GM23338 (cell line): ENCODE measurements at regions not wholly inside any gene's neighbourhood (a gene's known extent, or its start where the extent isn't known, plus 50 kb on each side); places are given as distances from the start of the nearest gene placed in this dataset.

Experiments
- ATAC-seq: fragments of 200-7000 bp; cut with Tn5 transposase; 3 replicates; pipeline ENCODE4 v1.9.1; 2020
- DNase-seq: peaks from one replicate; pipeline ENCODE4 v3.0.0-alpha.2; 2015; ENCODE audit warnings: low spot score
- H2AFZ ChIP-seq: fragments of 200-600 bp; sonication (generic); 2 replicates; pipeline ENCODE4 v1.8.0; 2016; ENCODE audit warnings: antibody characterized with exemption, mild to moderate bottlenecking, moderate library complexity
- H3F3A ChIP-seq: fragments of 200-600 bp; sonication (generic); replicated peaks from 2 replicates; pipeline ENCODE4 v1.8.0; 2017; ENCODE audit warnings: antibody characterized with exemption, mixed run types, low read depth
- H3K27ac ChIP-seq: fragments of 200-600 bp; sonication (generic); 2 replicates; pipeline ENCODE4 v1.6.1; 2016; ENCODE audit warnings: low read depth
- H3K27me3 ChIP-seq: fragments of 200-600 bp; sonication (generic); 2 replicates; pipeline ENCODE4 v1.8.0; 2016; ENCODE audit warnings: mild to moderate bottlenecking, mixed run types, moderate library complexity; ENCODE audit not compliant: insufficient read depth
- H3K36me3 ChIP-seq: fragments of 200-600 bp; sonication (generic); 2 replicates; pipeline ENCODE4 v1.8.0; 2016; ENCODE audit warnings: mild to moderate bottlenecking; ENCODE audit not compliant: insufficient read depth
- H3K4me1 ChIP-seq: fragments of 200-600 bp; sonication (generic); 2 replicates; pipeline ENCODE4 v1.8.0; 2016; ENCODE audit warnings: mild to moderate bottlenecking, moderate library complexity; ENCODE audit not compliant: insufficient read depth
- H3K4me2 ChIP-seq: fragments of 200-600 bp; sonication (generic); 2 replicates; pipeline ENCODE4 v1.7.1; 2017; ENCODE audit warnings: mixed run types
- H3K4me3 ChIP-seq: fragments of 200-600 bp; sonication (generic); 2 replicates; pipeline ENCODE4 v1.6.1; 2016; ENCODE audit warnings: mixed run types
- H3K79me2 ChIP-seq: fragments of 200-600 bp; sonication (generic); replicated peaks from 2 replicates; pipeline ENCODE4 v1.8.0; 2017; ENCODE audit warnings: mild to moderate bottlenecking; ENCODE audit not compliant: insufficient read depth
- H3K9me2 ChIP-seq: fragments of 200-600 bp; sonication (generic); 2 replicates; pipeline ENCODE4 v1.8.0; 2017; ENCODE audit not compliant: insufficient read depth
- H4K20me1 ChIP-seq: fragments of 200-600 bp; sonication (generic); replicated peaks from 2 replicates; pipeline ENCODE4 v1.8.0; 2017; ENCODE audit warnings: mild to moderate bottlenecking; ENCODE audit not compliant: insufficient read depth
- H3K27ac Mint-ChIP-seq: 2 replicates; pipeline ENCODE4 v1.8.0; 2020; ENCODE audit warnings: inconsistent platforms, mild to moderate bottlenecking, moderate library complexity, mixed read lengths
- H3K27me3 Mint-ChIP-seq: 3 replicates; pipeline ENCODE4 v1.8.0; 2022; ENCODE audit warnings: low read depth, mild to moderate bottlenecking, moderate library complexity, mixed read lengths, inconsistent platforms; ENCODE audit not compliant: insufficient read depth, poor library complexity
- H3K36me3 Mint-ChIP-seq: 3 replicates; pipeline ENCODE4 v1.8.0; 2021; ENCODE audit warnings: low read depth, mild to moderate bottlenecking, inconsistent platforms, moderate library complexity, mixed read lengths
- H3K4me1 Mint-ChIP-seq: 3 replicates; pipeline ENCODE4 v1.8.0; 2020; ENCODE audit warnings: mild to moderate bottlenecking, inconsistent platforms, mixed read lengths
- H3K4me3 Mint-ChIP-seq: 3 replicates; pipeline ENCODE4 v1.8.0; 2021; ENCODE audit warnings: moderate library complexity, mild to moderate bottlenecking, inconsistent platforms, mixed read lengths
- H3K9me3 Mint-ChIP-seq: 3 replicates; pipeline ENCODE4 v1.8.0; 2020; ENCODE audit warnings: moderate library complexity, mild to moderate bottlenecking, inconsistent platforms, mixed read lengths
- CREB1 ChIP-seq: fragments of 250-450 bp; sonication (Bioruptor Pico); IDR thresholded peaks from 2 replicates; pipeline ENCODE4 v1.5.0; 2020; ENCODE audit warnings: low read depth, mild to moderate bottlenecking, moderate library complexity
- CTCF ChIP-seq, 2 experiments: fragments of 200-600 bp in 1 of 2; sonication (generic) in 1 of 2; conservative IDR thresholded peaks; 2 replicates each; pipeline versions ENCODE4 v1.5.1 to v1.6.1; 2016 to 2017; ENCODE audit warnings: antibody characterized with exemption in 2 of 2, low read depth in 2 of 2, mild to moderate bottlenecking in 2 of 2, moderate library complexity in 1 of 2
- ETS1 ChIP-seq: IDR thresholded peaks from 2 replicates; pipeline ENCODE4 v1.6.1; 2016; ENCODE audit warnings: antibody characterized with exemption
- EZH2 ChIP-seq: fragments of 200-600 bp; sonication (generic); IDR thresholded peaks from one replicate; pipeline ENCODE4 v1.8.0; 2017; ENCODE audit warnings: antibody characterized with exemption, mild to moderate bottlenecking, low read depth; ENCODE audit not compliant: unreplicated experiment
- EZH2phosphoT487 ChIP-seq: fragments of 200-600 bp; sonication (generic); IDR thresholded peaks from one replicate; pipeline ENCODE4 v1.8.1; 2018; ENCODE audit warnings: antibody characterized with exemption; ENCODE audit not compliant: unreplicated experiment
- JUNB ChIP-seq: IDR thresholded peaks from one replicate; pipeline ENCODE4 v1.6.1; 2016; ENCODE audit warnings: antibody characterized with exemption; ENCODE audit not compliant: unreplicated experiment
- NANOG ChIP-seq: IDR thresholded peaks from 2 replicates; pipeline ENCODE4 v1.6.1; 2016; ENCODE audit warnings: antibody characterized with exemption, borderline replicate concordance
- POLR2AphosphoS5 ChIP-seq: IDR thresholded peaks from 2 replicates; pipeline ENCODE4 v1.6.1; 2016; ENCODE audit warnings: antibody characterized with exemption, low read depth
- STAT1 ChIP-seq: IDR thresholded peaks from one replicate; pipeline ENCODE4 v1.6.1; 2016; ENCODE audit warnings: antibody characterized with exemption; ENCODE audit not compliant: unreplicated experiment
- ZNF114 ChIP-seq: fragments of 250-450 bp; sonication (Bioruptor Pico); IDR thresholded peaks from 2 replicates; pipeline ENCODE4 v1.5.0; 2020; ENCODE audit warnings: mild to moderate bottlenecking, moderate library complexity
- ZNF331 ChIP-seq: fragments of 250-450 bp; sonication (Bioruptor Pico); IDR thresholded peaks from 2 replicates; pipeline ENCODE4 v1.5.0; 2020; ENCODE audit warnings: low read depth, mild to moderate bottlenecking, moderate library complexity
- TF ChIP-seq, protein P1 (sequence below): IDR thresholded peaks from one replicate; pipeline ENCODE4 v1.6.1; 2018; ENCODE audit warnings: antibody characterized with exemption; ENCODE audit not compliant: unreplicated experiment
- TF ChIP-seq, protein P2 (sequence below): fragments of 250-450 bp; sonication (Bioruptor Pico); IDR thresholded peaks from 2 replicates; pipeline ENCODE4 v1.5.0; 2020; ENCODE audit warnings: mild to moderate bottlenecking, moderate library complexity

DNA sequence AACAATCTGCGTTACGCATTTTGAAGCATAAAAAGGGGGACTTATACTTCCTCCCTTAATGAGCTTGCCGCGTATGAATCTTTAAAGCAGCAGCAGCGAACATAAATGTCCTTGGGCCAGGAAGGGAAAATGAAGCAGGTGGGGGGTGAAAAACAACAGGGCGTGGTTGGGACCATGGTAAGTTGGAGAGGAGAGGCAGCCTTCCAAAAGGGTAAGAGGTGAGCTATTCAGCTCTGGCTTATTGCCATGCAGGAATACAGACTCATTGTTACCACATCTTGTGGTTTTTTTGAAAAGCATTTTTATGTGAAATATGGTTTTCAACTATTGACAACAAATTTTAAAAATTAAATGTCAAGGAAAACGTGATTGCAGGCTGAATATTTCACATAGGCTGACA lies 710.7 kb upstream of the FAM241A start:
- H3K27me3 Mint-ChIP-seq, result no peaks in the 10 kb centered on the region
- H3K4me1 Mint-ChIP-seq, result no peaks in the 10 kb centered on the region
- H3K36me3 Mint-ChIP-seq, result no peaks in the 10 kb centered on the region
- H3K27ac ChIP-seq, result no peak overlapping the region
- no peak for DNase-seq
- H3K9me2 ChIP-seq, result no peaks in the 10 kb centered on the region
- no peak overlapping the region for H3K4me3 ChIP-seq
- H3K79me2 ChIP-seq, result no peaks in the 10 kb centered on the region
- H3K27me3 ChIP-seq, result no peaks in the 10 kb centered on the region
- no peak overlapping the region; the same call in 1 of the 2 replicates for H2AFZ ChIP-seq
- H3K4me3 Mint-ChIP-seq, result no peak overlapping the region
- ATAC-seq, result no peak
- TF ChIP-seq ETS1 (no peak), JUNB (no peak), ZNF114 (CRISPR knock-in tag) (no peak), CREB1 (CRISPR knock-in tag) (no peak), STAT1 (no peak), EZH2phosphoT487 (no peak), ZNF331 (no peak), CTCF (conservative IDR thresholded peaks at IDR 0.05; ENCODE audit: low read depth in 2 of 2) (no peak), NANOG (no peak), EZH2 (no peak), POLR2AphosphoS5 (no peak)
- TF ChIP-seq, protein P1, sequence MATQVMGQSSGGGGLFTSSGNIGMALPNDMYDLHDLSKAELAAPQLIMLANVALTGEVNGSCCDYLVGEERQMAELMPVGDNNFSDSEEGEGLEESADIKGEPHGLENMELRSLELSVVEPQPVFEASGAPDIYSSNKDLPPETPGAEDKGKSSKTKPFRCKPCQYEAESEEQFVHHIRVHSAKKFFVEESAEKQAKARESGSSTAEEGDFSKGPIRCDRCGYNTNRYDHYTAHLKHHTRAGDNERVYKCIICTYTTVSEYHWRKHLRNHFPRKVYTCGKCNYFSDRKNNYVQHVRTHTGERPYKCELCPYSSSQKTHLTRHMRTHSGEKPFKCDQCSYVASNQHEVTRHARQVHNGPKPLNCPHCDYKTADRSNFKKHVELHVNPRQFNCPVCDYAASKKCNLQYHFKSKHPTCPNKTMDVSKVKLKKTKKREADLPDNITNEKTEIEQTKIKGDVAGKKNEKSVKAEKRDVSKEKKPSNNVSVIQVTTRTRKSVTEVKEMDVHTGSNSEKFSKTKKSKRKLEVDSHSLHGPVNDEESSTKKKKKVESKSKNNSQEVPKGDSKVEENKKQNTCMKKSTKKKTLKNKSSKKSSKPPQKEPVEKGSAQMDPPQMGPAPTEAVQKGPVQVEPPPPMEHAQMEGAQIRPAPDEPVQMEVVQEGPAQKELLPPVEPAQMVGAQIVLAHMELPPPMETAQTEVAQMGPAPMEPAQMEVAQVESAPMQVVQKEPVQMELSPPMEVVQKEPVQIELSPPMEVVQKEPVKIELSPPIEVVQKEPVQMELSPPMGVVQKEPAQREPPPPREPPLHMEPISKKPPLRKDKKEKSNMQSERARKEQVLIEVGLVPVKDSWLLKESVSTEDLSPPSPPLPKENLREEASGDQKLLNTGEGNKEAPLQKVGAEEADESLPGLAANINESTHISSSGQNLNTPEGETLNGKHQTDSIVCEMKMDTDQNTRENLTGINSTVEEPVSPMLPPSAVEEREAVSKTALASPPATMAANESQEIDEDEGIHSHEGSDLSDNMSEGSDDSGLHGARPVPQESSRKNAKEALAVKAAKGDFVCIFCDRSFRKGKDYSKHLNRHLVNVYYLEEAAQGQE, result no peak
- TF ChIP-seq, protein P2, sequence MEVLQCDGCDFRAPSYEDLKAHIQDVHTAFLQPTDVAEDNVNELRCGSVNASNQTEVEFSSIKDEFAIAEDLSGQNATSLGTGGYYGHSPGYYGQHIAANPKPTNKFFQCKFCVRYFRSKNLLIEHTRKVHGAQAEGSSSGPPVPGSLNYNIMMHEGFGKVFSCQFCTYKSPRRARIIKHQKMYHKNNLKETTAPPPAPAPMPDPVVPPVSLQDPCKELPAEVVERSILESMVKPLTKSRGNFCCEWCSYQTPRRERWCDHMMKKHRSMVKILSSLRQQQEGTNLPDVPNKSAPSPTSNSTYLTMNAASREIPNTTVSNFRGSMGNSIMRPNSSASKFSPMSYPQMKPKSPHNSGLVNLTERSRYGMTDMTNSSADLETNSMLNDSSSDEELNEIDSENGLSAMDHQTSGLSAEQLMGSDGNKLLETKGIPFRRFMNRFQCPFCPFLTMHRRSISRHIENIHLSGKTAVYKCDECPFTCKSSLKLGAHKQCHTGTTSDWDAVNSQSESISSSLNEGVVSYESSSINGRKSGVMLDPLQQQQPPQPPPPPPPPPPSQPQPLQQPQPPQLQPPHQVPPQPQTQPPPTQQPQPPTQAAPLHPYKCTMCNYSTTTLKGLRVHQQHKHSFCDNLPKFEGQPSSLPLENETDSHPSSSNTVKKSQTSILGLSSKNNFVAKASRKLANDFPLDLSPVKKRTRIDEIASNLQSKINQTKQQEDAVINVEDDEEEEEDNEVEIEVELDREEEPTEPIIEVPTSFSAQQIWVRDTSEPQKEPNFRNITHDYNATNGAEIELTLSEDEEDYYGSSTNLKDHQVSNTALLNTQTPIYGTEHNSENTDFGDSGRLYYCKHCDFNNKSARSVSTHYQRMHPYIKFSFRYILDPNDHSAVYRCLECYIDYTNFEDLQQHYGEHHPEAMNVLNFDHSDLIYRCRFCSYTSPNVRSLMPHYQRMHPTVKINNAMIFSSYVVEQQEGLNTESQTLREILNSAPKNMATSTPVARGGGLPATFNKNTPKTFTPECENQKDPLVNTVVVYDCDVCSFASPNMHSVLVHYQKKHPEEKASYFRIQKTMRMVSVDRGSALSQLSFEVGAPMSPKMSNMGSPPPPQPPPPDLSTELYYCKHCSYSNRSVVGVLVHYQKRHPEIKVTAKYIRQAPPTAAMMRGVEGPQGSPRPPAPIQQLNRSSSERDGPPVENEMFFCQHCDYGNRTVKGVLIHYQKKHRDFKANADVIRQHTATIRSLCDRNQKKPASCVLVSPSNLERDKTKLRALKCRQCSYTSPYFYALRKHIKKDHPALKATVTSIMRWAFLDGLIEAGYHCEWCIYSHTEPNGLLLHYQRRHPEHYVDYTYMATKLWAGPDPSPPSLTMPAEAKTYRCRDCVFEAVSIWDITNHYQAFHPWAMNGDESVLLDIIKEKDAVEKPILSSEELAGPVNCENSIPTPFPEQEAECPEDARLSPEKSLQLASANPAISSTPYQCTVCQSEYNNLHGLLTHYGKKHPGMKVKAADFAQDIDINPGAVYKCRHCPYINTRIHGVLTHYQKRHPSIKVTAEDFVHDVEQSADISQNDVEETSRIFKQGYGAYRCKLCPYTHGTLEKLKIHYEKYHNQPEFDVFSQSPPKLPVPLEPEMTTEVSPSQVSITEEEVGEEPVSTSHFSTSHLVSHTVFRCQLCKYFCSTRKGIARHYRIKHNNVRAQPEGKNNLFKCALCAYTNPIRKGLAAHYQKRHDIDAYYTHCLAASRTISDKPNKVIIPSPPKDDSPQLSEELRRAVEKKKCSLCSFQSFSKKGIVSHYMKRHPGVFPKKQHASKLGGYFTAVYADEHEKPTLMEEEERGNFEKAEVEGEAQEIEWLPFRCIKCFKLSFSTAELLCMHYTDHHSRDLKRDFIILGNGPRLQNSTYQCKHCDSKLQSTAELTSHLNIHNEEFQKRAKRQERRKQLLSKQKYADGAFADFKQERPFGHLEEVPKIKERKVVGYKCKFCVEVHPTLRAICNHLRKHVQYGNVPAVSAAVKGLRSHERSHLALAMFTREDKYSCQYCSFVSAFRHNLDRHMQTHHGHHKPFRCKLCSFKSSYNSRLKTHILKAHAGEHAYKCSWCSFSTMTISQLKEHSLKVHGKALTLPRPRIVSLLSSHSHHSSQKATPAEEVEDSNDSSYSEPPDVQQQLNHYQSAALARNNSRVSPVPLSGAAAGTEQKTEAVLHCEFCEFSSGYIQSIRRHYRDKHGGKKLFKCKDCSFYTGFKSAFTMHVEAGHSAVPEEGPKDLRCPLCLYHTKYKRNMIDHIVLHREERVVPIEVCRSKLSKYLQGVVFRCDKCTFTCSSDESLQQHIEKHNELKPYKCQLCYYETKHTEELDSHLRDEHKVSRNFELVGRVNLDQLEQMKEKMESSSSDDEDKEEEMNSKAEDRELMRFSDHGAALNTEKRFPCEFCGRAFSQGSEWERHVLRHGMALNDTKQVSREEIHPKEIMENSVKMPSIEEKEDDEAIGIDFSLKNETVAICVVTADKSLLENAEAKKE (CRISPR knock-in tag), result no peak
- no peaks in the 10 kb centered on the region for H3K4me1 ChIP-seq
- no peak overlapping the region for H3K27ac Mint-ChIP-seq
- H3K4me2 ChIP-seq, result no peak overlapping the region
- H3K36me3 ChIP-seq, result no peaks in the 10 kb centered on the region
- no peaks in the 10 kb centered on the region for H3F3A ChIP-seq
- H4K20me1 ChIP-seq, result no peaks in the 10 kb centered on the region
- H3K9me3 Mint-ChIP-seq, result peaks cover 8% of the 10 kb centered on the region; the same call in 2 of the 3 replicates
